Loucy (cell line): ENCODE measurements at regions not wholly inside any gene's neighbourhood (a gene's known extent, or its start where the extent isn't known, plus 50 kb on each side); places are given as distances from the start of the nearest gene placed in this dataset.

Experiments
- H2AFZ ChIP-seq: fragments of 200-600 bp; sonication (generic); 2 replicates; pipeline ENCODE4 v1.6.0; 2016; ENCODE audit warnings: antibody characterized with exemption, mild to moderate bottlenecking, low read length, moderate library complexity
- H3F3A ChIP-seq: fragments of 200-600 bp; 2 replicates; pipeline ENCODE4 v1.6.0; 2016; ENCODE audit warnings: antibody characterized with exemption, low read depth, mild to moderate bottlenecking
- H3K27me3 ChIP-seq: fragments of 200-600 bp; sonication (generic); 2 replicates; pipeline ENCODE4 v1.6.1; 2014; ENCODE audit warnings: low read length, mild to moderate bottlenecking; ENCODE audit not compliant: insufficient read depth, poor library complexity, severe bottlenecking
- H3K36me3 ChIP-seq: fragments of 200-600 bp; sonication (generic); 2 replicates; pipeline ENCODE4 v1.6.1; 2016; ENCODE audit warnings: low read length; ENCODE audit not compliant: insufficient read depth
- H3K4me1 ChIP-seq: fragments of 200-600 bp; sonication (generic); 2 replicates; pipeline ENCODE4 v1.5.1; 2014; ENCODE audit warnings: low read length, mild to moderate bottlenecking; ENCODE audit not compliant: insufficient read depth, poor library complexity, severe bottlenecking
- H3K4me2 ChIP-seq: fragments of 200-600 bp; sonication (generic); 2 replicates; pipeline ENCODE4 v1.6.0; 2014; ENCODE audit warnings: antibody characterized with exemption, low read length, low read depth, mild to moderate bottlenecking; ENCODE audit not compliant: poor library complexity, severe bottlenecking
- H3K4me3 ChIP-seq: fragments of 200-600 bp; sonication (generic); 2 replicates; pipeline ENCODE4 v1.5.1; 2014; ENCODE audit warnings: low read length, mild to moderate bottlenecking, mixed read lengths; ENCODE audit not compliant: poor library complexity, severe bottlenecking
- H3K79me2 ChIP-seq: fragments of 200-600 bp; sonication (generic); 2 replicates; pipeline ENCODE4 v1.6.1; 2014; ENCODE audit warnings: low read length; ENCODE audit not compliant: insufficient read depth
- H3K9ac ChIP-seq: fragments of 200-600 bp; sonication (generic); 2 replicates; pipeline ENCODE4 v1.6.0; 2014; ENCODE audit warnings: mild to moderate bottlenecking, low read depth, low read length, moderate library complexity; ENCODE audit not compliant: poor library complexity, severe bottlenecking
- H3K9me2 ChIP-seq: fragments of 200-600 bp; sonication (generic); replicated peaks from 2 replicates; pipeline ENCODE4 v1.6.1; 2016; ENCODE audit warnings: low read depth, low read length, mixed read lengths
- H3K9me3 ChIP-seq: fragments of 200-600 bp; sonication (generic); 2 replicates; pipeline ENCODE4 v1.6.1; 2014; ENCODE audit warnings: mild to moderate bottlenecking, antibody characterized with exemption, low read length, low read depth; ENCODE audit not compliant: insufficient read depth
- H4K20me1 ChIP-seq: fragments of 200-600 bp; sonication (generic); 2 replicates; pipeline ENCODE4 v1.6.0; 2014; ENCODE audit warnings: antibody characterized with exemption, low read length, mild to moderate bottlenecking; ENCODE audit not compliant: insufficient read depth, poor library complexity, severe bottlenecking
- CTCF ChIP-seq: fragments of 200-600 bp; sonication (generic); conservative IDR thresholded peaks from 2 replicates; pipeline ENCODE4 v1.5.1; 2014; ENCODE audit warnings: mild to moderate bottlenecking, antibody characterized with exemption, low read length
- EZH2phosphoT487 ChIP-seq: fragments of 200-600 bp; IDR thresholded peaks from 2 replicates; pipeline ENCODE4 v1.6.1; 2018; ENCODE audit warnings: antibody characterized with exemption, mild to moderate bottlenecking, moderate library complexity, borderline replicate concordance

- no peaks in the 10 kb centered on the region for H4K20me1 ChIP-seq
- no peak overlapping the region for H3K4me2 ChIP-seq
- H3F3A ChIP-seq = no peaks in the 10 kb centered on the region
- no peak overlapping the region for H3K4me3 ChIP-seq
- H3K9me3 ChIP-seq = no peaks in the 10 kb centered on the region; the same call in 1 of the 2 replicates
- H3K9ac ChIP-seq = no peak overlapping the region
- H3K9me2 ChIP-seq = peaks cover 7% of the 10 kb centered on the region; the same call in 1 of the 2 replicates
- TF ChIP-seq EZH2phosphoT487 = no peak
- no peak for TF ChIP-seq CTCF
- H3K4me1 ChIP-seq = no peaks in the 10 kb centered on the region
- no peaks in the 10 kb centered on the region for H3K36me3 ChIP-seq
- H3K27me3 ChIP-seq = no peaks in the 10 kb centered on the region
- H3K79me2 ChIP-seq = no peaks in the 10 kb centered on the region
- H2AFZ ChIP-seq = no peak overlapping the region
Observed at GRCh38 chr6:18784794-18785193, 397.6 kb downstream of the RNF144B start.

DNA sequence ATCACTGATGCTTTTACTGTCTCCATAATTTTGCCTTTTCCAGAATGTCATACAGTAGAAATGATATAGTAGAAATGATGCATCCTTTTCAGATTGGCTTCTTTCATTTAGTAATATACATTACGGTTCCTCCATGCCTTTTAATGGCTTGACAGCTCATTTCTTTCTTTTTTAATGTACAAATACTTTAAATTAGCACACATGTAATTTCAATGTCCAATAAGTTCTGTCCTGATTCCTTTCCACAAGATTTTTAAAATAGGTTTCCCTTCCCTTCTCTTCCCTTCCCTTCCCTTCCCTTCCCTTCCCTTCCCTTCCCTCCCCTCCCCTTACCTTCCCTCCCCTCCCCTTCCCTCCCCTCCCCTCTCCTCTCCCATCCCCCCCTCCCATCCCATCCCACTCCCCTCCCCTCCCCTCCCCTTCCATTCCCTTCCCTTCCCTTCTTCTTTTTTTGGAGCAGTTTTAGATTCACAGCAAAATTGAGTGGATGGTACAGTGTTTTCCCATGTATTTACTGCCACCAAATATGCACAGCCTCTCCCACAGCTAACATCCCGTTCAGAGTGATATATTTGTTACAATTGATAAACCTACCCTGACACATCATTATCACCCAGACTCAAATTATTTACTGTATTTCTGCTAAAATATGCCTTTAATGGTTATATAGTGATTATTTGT, 398.8 kb downstream of the RNF144B start:
- Histone ChIP-seq H3F3A (no peaks in the 10 kb centered on the region), H3K9ac (no peak overlapping the region), H3K79me2 (no peaks in the 10 kb centered on the region), H3K4me2 (no peak overlapping the region), H3K4me1 (no peaks in the 10 kb centered on the region), H3K4me3 (no peak overlapping the region), H3K9me2 (peaks cover 7% of the 10 kb centered on the region; the same call in 1 of the 2 replicates), H4K20me1 (no peaks in the 10 kb centered on the region), H3K36me3 (no peaks in the 10 kb centered on the region), H3K9me3 (no peaks in the 10 kb centered on the region; the same call in 1 of the 2 replicates), H2AFZ (no peak overlapping the region), H3K27me3 (no peaks in the 10 kb centered on the region)
- no peak for TF ChIP-seq EZH2phosphoT487
- TF ChIP-seq CTCF = no peak

DNA sequence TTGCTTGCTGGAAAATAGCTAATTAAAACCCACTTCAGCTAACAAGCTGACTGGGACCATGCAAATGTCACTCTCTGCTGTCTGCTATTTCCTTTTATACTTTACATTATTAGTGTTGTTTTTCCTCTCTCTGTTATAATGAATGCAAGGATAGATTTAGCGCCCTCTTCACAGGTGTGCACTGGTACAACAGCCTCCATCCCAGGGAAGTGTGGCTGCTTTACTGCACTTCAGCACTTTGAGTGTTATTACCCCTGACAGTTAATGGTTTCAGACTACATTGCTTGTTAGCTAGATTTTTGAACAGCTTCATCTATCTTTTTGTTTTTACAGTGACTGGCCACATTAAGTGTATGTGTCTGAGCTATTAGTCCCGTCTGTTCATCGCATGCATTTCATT, 405.7 kb downstream of the RNF144B start:
- no peaks in the 10 kb centered on the region for H3K36me3 ChIP-seq
- no peaks in the 10 kb centered on the region for H3K27me3 ChIP-seq
- H3K4me3 ChIP-seq = no peak overlapping the region
- no peaks in the 10 kb centered on the region for H3K9me3 ChIP-seq
- H3K9ac ChIP-seq = no peak overlapping the region
- no peak overlapping the region for H2AFZ ChIP-seq
- H3K4me2 ChIP-seq = no peak overlapping the region
- TF ChIP-seq EZH2phosphoT487 (no peak), CTCF (no peak)
- no peaks in the 10 kb centered on the region for H3F3A ChIP-seq
- H3K4me1 ChIP-seq = no peaks in the 10 kb centered on the region
- H3K9me2 ChIP-seq = no peaks in the 10 kb centered on the region
- H4K20me1 ChIP-seq = no peaks in the 10 kb centered on the region
- no peaks in the 10 kb centered on the region for H3K79me2 ChIP-seq
